ENCODE measurements at regions not wholly inside any gene's neighbourhood (a gene's known extent, or its start where the extent isn't known, plus 50 kb on each side); places are given as distances from the start of the nearest gene placed in this dataset.

- TF ChIP-seq CTCF (IDR thresholded peaks at IDR 0.05; ENCODE audit: unreplicated experiment in 3 of 3): no peak
These were observed 84.7 kb upstream of the IRF2BP2 start for GRCh38 chr1:234694661-234695060.

GRCh38 chr1:234692966-234693580 is 83.1 kb upstream of the IRF2BP2 start:
- H3K9me3 Mint-ChIP-seq: no peaks in the 10 kb centered on the region
- TF ChIP-seq CTCF (IDR thresholded peaks at IDR 0.05; ENCODE audit: unreplicated experiment in 3 of 3): no peak
- no peaks in the 10 kb centered on the region for H3K36me3 Mint-ChIP-seq (ENCODE audit: low read depth)
- H3K27me3 Mint-ChIP-seq (ENCODE audit: low read depth): no peaks in the 10 kb centered on the region
- H3K27ac Mint-ChIP-seq: no peak overlapping the region
- H3K4me3 Mint-ChIP-seq: no peak overlapping the region
- peaks cover 18% of the 10 kb centered on the region for H3K4me1 Mint-ChIP-seq

More at GRCh38 chr1:234694661-234695060, 84.7 kb upstream of the IRF2BP2 start:
- no peak overlapping the region for H3K4me3 Mint-ChIP-seq
- H3K4me1 Mint-ChIP-seq: peaks cover 28% of the 10 kb centered on the region
- no peaks in the 10 kb centered on the region for H3K9me3 Mint-ChIP-seq
- H3K27me3 Mint-ChIP-seq (ENCODE audit: low read depth): peaks cover 4% of the 10 kb centered on the region
- H3K36me3 Mint-ChIP-seq (ENCODE audit: low read depth): no peaks in the 10 kb centered on the region
- no peak overlapping the region for H3K27ac Mint-ChIP-seq

GRCh38 chr1:234691567-234691966 is 81.6 kb upstream of the IRF2BP2 start:
- Mint-ChIP-seq H3K27me3 (ENCODE audit: low read depth) (no peaks in the 10 kb centered on the region), H3K9me3 (peaks cover 5% of the 10 kb centered on the region), H3K4me3 (no peak overlapping the region), H3K36me3 (ENCODE audit: low read depth) (no peaks in the 10 kb centered on the region), H3K4me1 (peaks cover 3% of the 10 kb centered on the region), H3K27ac (no peak overlapping the region)
- no peak for TF ChIP-seq CTCF (IDR thresholded peaks at IDR 0.05; ENCODE audit: unreplicated experiment in 3 of 3)

- H3K4me3 Mint-ChIP-seq: no peak overlapping the region
- no peaks in the 10 kb centered on the region for H3K27me3 Mint-ChIP-seq (ENCODE audit: low read depth)
- no peaks in the 10 kb centered on the region for H3K36me3 Mint-ChIP-seq (ENCODE audit: low read depth)
- peaks cover 7% of the 10 kb centered on the region for H3K9me3 Mint-ChIP-seq
- H3K4me1 Mint-ChIP-seq: peaks cover 3% of the 10 kb centered on the region
- no peak overlapping the region for H3K27ac Mint-ChIP-seq
- no peak for TF ChIP-seq CTCF (IDR thresholded peaks at IDR 0.05; ENCODE audit: unreplicated experiment in 3 of 3)
These were observed 80.9 kb upstream of the IRF2BP2 start for GRCh38 chr1:234690872-234691271.

GRCh38 chr1:234689236-234689635 is 79.3 kb upstream of the IRF2BP2 start:
- H3K4me1 Mint-ChIP-seq: peaks cover 3% of the 10 kb centered on the region
- H3K36me3 Mint-ChIP-seq (ENCODE audit: low read depth): no peaks in the 10 kb centered on the region
- H3K27me3 Mint-ChIP-seq (ENCODE audit: low read depth): no peaks in the 10 kb centered on the region
- H3K4me3 Mint-ChIP-seq: no peak overlapping the region
- peaks cover 10% of the 10 kb centered on the region for H3K9me3 Mint-ChIP-seq
- no peak overlapping the region for H3K27ac Mint-ChIP-seq
- TF ChIP-seq CTCF (IDR thresholded peaks at IDR 0.05; ENCODE audit: unreplicated experiment in 3 of 3): no peak

GRCh38 chr1:234687011-234687410 is 77.0 kb upstream of the IRF2BP2 start:
- Mint-ChIP-seq H3K27ac (no peak overlapping the region), H3K27me3 (ENCODE audit: low read depth) (no peaks in the 10 kb centered on the region), H3K36me3 (ENCODE audit: low read depth) (no peaks in the 10 kb centered on the region), H3K4me1 (peaks cover 5% of the 10 kb centered on the region), H3K4me3 (no peak overlapping the region), H3K9me3 (peaks cover 10% of the 10 kb centered on the region)
- no peak for TF ChIP-seq CTCF (IDR thresholded peaks at IDR 0.05; ENCODE audit: unreplicated experiment in 3 of 3)
